ENCODE measurements at regions not wholly inside any gene's neighbourhood (a gene's known extent, or its start where the extent isn't known, plus 50 kb on each side); places are given as distances from the start of the nearest gene placed in this dataset.

DNA sequence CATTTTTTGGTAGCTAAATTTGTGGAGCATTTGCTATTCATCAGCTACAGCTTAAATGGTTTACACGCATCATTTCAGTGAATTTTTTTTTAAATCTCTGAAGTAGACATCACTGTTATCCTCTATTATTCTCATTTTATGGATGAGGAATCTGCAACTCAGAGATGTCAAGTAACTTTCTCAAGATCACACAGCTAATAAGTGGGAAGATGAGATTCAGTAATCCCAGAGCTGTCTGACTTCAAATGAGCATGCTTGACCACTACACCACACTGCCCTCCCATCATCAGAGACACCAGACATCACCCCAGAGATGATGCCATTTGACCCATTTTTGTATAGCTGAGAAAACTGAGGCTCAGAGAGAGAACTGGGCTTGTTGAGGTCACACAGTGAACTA lies 116.4 kb downstream of the RRAGC start:
- TF ChIP-seq, protein P1, sequence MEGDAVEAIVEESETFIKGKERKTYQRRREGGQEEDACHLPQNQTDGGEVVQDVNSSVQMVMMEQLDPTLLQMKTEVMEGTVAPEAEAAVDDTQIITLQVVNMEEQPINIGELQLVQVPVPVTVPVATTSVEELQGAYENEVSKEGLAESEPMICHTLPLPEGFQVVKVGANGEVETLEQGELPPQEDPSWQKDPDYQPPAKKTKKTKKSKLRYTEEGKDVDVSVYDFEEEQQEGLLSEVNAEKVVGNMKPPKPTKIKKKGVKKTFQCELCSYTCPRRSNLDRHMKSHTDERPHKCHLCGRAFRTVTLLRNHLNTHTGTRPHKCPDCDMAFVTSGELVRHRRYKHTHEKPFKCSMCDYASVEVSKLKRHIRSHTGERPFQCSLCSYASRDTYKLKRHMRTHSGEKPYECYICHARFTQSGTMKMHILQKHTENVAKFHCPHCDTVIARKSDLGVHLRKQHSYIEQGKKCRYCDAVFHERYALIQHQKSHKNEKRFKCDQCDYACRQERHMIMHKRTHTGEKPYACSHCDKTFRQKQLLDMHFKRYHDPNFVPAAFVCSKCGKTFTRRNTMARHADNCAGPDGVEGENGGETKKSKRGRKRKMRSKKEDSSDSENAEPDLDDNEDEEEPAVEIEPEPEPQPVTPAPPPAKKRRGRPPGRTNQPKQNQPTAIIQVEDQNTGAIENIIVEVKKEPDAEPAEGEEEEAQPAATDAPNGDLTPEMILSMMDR (IDR thresholded peaks at IDR 0.05) = no peak
- Mint-ChIP-seq H3K27me3 (no peaks in the 10 kb centered on the region), H3K9me3 (no peaks in the 10 kb centered on the region), H3K4me3 (no peak overlapping the region), H3K4me1 (no peaks in the 10 kb centered on the region), H3K27ac (no peak overlapping the region), H3K36me3 (ENCODE audit: low read depth) (no peaks in the 10 kb centered on the region)
- DNase-seq = no peak
- CTCF ChIA-PET = no interaction called here
- ATAC-seq (ENCODE audit: low read depth) = no peak
- intact Hi-C loops (cut with micrococcal nuclease) = no loop called here
- POLR2A ChIA-PET = no interaction called here

DNA sequence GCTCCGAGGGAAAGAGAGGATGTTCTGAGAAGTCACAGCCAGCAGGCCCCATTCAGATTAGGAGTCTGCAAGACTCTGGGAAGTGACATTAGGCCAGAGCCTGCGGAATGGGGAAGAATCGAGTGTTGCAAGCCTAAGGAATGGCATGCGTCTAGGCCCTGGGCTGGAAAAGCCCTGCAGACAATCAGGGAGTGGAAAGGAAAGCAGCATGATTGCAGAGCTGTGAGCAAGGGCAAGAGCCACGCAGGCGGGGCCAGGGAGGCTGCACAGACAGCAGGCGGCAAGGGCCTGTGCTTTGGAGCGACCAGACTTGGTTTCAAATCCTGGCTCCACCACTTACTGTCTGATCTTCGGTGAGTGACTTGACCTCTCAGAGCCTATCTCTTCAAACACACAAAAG lies 118.2 kb downstream of the RRAGC start:
- Mint-ChIP-seq H3K27me3 (no peaks in the 10 kb centered on the region), H3K27ac (no peak overlapping the region), H3K4me3 (no peak overlapping the region), H3K36me3 (ENCODE audit: low read depth) (no peaks in the 10 kb centered on the region), H3K9me3 (no peaks in the 10 kb centered on the region), H3K4me1 (no peaks in the 10 kb centered on the region)
- ATAC-seq (ENCODE audit: low read depth) (no peak), DNase-seq (no peak)
- CTCF ChIA-PET = no interaction called here
- intact Hi-C loops (cut with micrococcal nuclease) = no loop called here
- POLR2A ChIA-PET = no interaction called here
- TF ChIP-seq, protein P1 (IDR thresholded peaks at IDR 0.05) = no peak

DNA sequence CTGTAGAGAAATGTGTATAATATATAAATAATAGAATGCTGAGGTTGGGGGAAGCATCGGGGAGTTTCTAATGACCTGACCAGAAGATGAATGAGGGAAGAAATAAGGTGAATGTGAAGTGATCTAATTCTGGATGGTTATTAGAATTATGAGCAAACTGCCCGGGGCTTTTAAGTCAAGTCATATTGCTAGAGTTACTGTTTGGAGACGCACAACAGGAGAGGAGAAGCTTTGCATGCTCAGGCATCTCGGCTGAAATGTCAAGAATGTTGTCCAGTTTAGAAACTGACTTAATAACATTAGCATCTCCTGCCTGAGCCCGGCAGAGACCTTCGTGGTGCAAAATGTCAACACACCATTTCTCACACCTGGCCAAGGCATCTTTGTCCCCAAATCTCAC lies 119.1 kb downstream of the RRAGC start:
- ChIA-PET CTCF (no interaction called here), POLR2A (no interaction called here)
- ATAC-seq (ENCODE audit: low read depth) (no peak), DNase-seq (no peak)
- no peaks in the 10 kb centered on the region for H3K36me3 Mint-ChIP-seq (ENCODE audit: low read depth)
- H3K9me3 Mint-ChIP-seq = no peaks in the 10 kb centered on the region
- TF ChIP-seq, protein P1 (IDR thresholded peaks at IDR 0.05) = no peak
- no peaks in the 10 kb centered on the region for H3K4me1 Mint-ChIP-seq
- no peak overlapping the region for H3K27ac Mint-ChIP-seq
- H3K4me3 Mint-ChIP-seq = no peak overlapping the region
- H3K27me3 Mint-ChIP-seq = peaks cover 2% of the 10 kb centered on the region
- intact Hi-C loops (cut with micrococcal nuclease) = no loop called here

DNA sequence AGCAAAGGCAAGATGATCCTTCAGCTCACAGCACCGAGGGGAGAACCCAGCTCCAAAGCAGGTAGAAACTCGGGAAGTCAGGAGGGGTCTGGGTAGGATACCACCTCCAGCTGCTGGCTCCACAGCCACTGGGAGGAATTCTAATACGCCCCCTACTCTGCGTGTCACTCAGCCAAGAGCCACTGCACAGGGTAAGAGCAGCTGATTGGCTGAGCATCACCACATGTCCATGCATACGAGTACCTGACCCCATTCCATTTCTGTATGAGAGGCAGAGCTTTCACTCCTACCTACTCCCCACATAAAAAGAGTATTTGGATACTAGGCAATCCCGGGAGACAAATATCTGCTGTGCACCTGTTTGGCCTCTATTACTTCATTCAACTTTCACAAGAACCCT lies 121.4 kb downstream of the RRAGC start:
- CTCF ChIA-PET = no interaction called here
- no peaks in the 10 kb centered on the region for H3K4me1 Mint-ChIP-seq
- DNase-seq (no peak), ATAC-seq (ENCODE audit: low read depth) (no peak)
- no peak overlapping the region for H3K4me3 Mint-ChIP-seq
- peaks cover 9% of the 10 kb centered on the region for H3K27me3 Mint-ChIP-seq
- intact Hi-C loops (cut with micrococcal nuclease) = no loop called here
- H3K27ac Mint-ChIP-seq = no peak overlapping the region
- no peaks in the 10 kb centered on the region for H3K9me3 Mint-ChIP-seq
- H3K36me3 Mint-ChIP-seq (ENCODE audit: low read depth) = no peaks in the 10 kb centered on the region
- TF ChIP-seq, protein P1 (IDR thresholded peaks at IDR 0.05) = no peak
- POLR2A ChIA-PET = no interaction called here

GRCh38 chr1:38736399-38736798 lies 123.2 kb downstream of the RRAGC start:
- ATAC-seq (ENCODE audit: low read depth) = no peak
- intact Hi-C loops (cut with micrococcal nuclease) = no loop called here
- CTCF ChIA-PET = no interaction called here

More at GRCh38 chr1:38736399-38736798, 123.2 kb downstream of the RRAGC start:
- H3K27me3 Mint-ChIP-seq = peaks cover 22% of the 10 kb centered on the region
- TF ChIP-seq, protein P1 (IDR thresholded peaks at IDR 0.05) = no peak
- H3K27ac Mint-ChIP-seq = no peak overlapping the region
- no peaks in the 10 kb centered on the region for H3K36me3 Mint-ChIP-seq (ENCODE audit: low read depth)
- no peaks in the 10 kb centered on the region for H3K4me1 Mint-ChIP-seq
- H3K9me3 Mint-ChIP-seq = no peaks in the 10 kb centered on the region
- POLR2A ChIA-PET = no interaction called here
- H3K4me3 Mint-ChIP-seq = no peak overlapping the region
- no peak for DNase-seq

Measured in activated B cell treated with CpG ODN at 0.5 μM for 24 hours (primary cell).